GM19397 (cell line): ENCODE measurements at regions not wholly inside any gene's neighbourhood (a gene's known extent, or its start where the extent isn't known, plus 50 kb on each side); places are given as distances from the start of the nearest gene placed in this dataset.

Source experiments
- ATAC-seq: cut with Tn5 transposase; IDR thresholded peaks from one replicate; pipeline ENCODE4 v1.9.1; 2021; ENCODE audit warnings: mild to moderate bottlenecking, moderate library complexity; ENCODE audit not compliant: unreplicated experiment

DNA sequence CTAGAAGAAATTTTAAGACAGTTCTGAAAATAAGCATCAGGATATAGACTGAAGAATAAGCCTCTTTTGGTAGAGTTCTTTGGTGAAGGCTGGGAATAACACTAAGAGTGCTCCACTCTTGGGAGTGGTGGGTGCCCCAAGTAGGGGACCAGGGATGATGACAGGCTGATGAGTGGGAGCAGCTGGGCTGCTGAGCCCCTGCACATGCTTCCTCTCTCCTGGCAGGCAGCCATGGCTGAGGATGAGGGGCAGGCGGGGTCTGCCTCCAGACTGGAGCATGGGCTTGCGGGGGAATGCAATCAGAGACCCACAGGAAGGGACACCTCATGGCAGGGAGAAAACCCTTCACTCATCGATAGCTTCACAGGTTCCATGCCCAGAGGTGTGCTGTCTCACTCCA lies 72.6 kb upstream of the RORA start:
- no peak for ATAC-seq

GRCh38 chr15:61299075-61299763 lies 70.1 kb upstream of the RORA start:
- ATAC-seq = no peak

GRCh38 chr15:61295239-61295638 lies 66.1 kb upstream of the RORA start:
- no peak for ATAC-seq

DNA sequence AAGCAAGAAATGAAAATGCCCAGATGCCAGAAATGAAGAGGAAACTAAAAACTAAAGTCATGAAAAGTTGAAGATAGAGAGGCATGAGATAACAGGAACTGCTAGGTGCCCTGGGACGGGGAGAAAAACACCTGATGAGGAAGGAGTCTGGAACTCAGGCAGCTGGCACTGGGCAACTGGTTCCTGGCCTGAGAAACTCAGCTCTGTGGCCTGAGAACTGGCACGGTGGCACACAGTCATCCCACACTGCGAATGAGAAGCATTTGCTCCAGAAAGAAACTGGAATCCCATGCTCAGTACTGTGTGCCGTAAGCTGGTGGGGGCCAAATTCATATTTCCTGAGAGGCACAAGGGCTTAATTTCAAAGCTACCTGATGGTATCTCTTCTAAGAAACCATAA lies 53.6 kb upstream of the RORA start:
- ATAC-seq = no peak

DNA sequence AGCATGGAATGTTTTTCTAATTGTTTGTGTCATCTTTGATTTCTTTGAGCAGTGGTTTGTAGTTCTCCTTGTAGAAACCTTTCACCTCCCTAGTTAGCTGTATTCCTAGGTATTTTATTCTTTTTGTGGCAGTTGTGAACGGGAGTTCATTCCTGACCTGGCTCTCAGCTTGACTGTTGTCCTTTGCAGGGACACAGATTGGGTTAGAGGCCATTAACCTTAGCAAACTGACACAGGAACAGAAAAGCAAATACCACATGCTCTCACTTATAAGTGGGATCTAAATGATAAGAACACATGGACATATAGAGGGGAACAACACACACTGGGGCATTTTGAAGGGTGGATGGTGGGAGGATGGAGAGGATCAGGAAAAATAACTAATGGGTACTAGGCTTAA lies 52.2 kb upstream of the RORA start:
- no peak for ATAC-seq
